C4-2B (cell line): ENCODE measurements at regions not wholly inside any gene's neighbourhood (a gene's known extent, or its start where the extent isn't known, plus 50 kb on each side); places are given as distances from the start of the nearest gene placed in this dataset.

ENCODE experiments used
- ZFX ChIP-seq: fragments of 450-650 bp; IDR thresholded peaks from 2 replicates; pipeline ENCODE4 v1.6.1; 2017
- TF ChIP-seq, protein P1 (sequence below): fragments of 450-650 bp; conservative IDR thresholded peaks from 2 replicates; pipeline ENCODE4 v1.5.1; 2017; ENCODE audit warnings: mild to moderate bottlenecking

GRCh38 chr17:56710986-56711385 is 117.5 kb downstream of the NOG start:
- TF ChIP-seq, protein P1, sequence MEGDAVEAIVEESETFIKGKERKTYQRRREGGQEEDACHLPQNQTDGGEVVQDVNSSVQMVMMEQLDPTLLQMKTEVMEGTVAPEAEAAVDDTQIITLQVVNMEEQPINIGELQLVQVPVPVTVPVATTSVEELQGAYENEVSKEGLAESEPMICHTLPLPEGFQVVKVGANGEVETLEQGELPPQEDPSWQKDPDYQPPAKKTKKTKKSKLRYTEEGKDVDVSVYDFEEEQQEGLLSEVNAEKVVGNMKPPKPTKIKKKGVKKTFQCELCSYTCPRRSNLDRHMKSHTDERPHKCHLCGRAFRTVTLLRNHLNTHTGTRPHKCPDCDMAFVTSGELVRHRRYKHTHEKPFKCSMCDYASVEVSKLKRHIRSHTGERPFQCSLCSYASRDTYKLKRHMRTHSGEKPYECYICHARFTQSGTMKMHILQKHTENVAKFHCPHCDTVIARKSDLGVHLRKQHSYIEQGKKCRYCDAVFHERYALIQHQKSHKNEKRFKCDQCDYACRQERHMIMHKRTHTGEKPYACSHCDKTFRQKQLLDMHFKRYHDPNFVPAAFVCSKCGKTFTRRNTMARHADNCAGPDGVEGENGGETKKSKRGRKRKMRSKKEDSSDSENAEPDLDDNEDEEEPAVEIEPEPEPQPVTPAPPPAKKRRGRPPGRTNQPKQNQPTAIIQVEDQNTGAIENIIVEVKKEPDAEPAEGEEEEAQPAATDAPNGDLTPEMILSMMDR, result no peak
- TF ChIP-seq ZFX, result no peak
